ENCODE measurements at regions not wholly inside any gene's neighbourhood (a gene's known extent, or its start where the extent isn't known, plus 50 kb on each side); places are given as distances from the start of the nearest gene placed in this dataset.

DNA sequence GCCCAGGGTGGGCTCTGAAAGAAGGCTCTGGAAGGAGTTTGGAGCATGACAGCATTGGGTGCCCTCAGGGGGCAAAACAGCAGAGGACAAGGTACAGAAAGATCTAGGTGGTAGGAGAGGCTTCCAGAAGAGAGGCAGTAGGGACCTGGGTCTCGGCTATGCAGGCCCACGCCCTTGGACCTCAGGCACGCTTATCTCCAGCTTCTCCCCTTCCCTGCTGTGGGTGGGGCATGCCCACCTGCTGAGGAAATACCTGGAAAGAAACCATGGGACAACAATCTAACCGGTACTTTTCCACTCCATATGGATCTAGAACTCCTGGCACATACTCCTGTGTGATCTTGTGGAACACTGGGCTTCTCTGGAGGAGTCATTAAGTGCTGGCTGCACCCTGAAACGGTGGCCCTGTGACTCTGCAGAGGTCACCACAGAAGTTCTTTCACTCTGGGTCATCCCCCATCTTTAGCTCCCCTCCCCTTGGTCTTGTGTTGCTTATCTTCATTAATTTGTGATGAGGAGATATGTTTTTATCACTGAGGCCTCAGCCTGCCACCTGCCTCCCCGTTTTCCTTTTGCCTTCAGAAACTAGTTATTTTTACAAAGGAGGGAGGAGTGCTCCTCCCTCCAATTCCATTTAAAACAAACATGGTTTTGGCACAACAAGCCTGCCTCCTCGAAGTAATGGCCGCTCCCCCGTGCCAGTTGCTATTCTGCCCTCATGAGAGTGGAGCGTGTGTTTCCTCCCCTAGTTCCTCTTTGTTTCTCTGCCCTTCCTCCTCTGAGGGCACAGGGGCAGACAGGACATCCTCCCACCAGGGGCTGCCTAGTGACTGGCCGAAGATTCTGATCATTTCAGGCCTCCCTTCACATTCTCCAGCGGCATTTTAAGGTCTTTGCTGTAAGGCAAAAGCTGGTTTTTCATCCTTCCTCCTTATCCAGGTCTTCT lies 78.0 kb upstream of the ATP5PO start:
- no peak for TF ChIP-seq ARNT (IDR thresholded peaks at IDR 0.05)
- no peak for TF ChIP-seq LEF1 (IDR thresholded peaks at IDR 0.05; ENCODE audit: borderline replicate concordance)
- no peak for TF ChIP-seq SP1 (IDR thresholded peaks at IDR 0.05)
- TF ChIP-seq FOXM1 (IDR thresholded peaks at IDR 0.05; ENCODE audit: borderline replicate concordance): no peak
